Activated CD8-positive, alpha-beta memory T cell treated with anti-CD3 and anti-CD28 coated beads, Interleukin-2, amount 50 U/mL, for 24 hours (primary cell): ENCODE measurements at regions not wholly inside any gene's neighbourhood (a gene's known extent, or its start where the extent isn't known, plus 50 kb on each side); places are given as distances from the start of the nearest gene placed in this dataset.
"Not testable (repeated sequence)": the region's sequence is repeated elsewhere in the genome, so short reads cannot be mapped to it uniquely, and the experiment has no call there.

Source experiments
- DNase-seq: peaks from one replicate; pipeline ENCODE4 v3.0.0-alpha.2; 2020; ENCODE audit errors: extremely low read depth

- no peak for DNase-seq
These were observed 232.8 kb downstream of the TRIML1 start for GRCh38 chr4:188372058-188372457.

GRCh38 chr4:188372829-188373228 lies 233.6 kb downstream of the TRIML1 start:
- no peak for DNase-seq

GRCh38 chr4:188374871-188375270 lies 235.6 kb downstream of the TRIML1 start:
- DNase-seq = no peak

- no peak for DNase-seq
These were observed 238.6 kb downstream of the TRIML1 start for GRCh38 chr4:188377816-188378215.

- DNase-seq = no peak
These were observed 243.9 kb downstream of the TRIML1 start for GRCh38 chr4:188383180-188383579.

- no peak for DNase-seq
These were observed 248.0 kb downstream of the TRIML1 start for GRCh38 chr4:188387179-188387791.

GRCh38 chr4:188391349-188391748 lies 252.1 kb downstream of the TRIML1 start:
- DNase-seq = not testable (repeated sequence)

- no peak for DNase-seq
These were observed 256.8 kb downstream of the TRIML1 start for GRCh38 chr4:188396037-188396436.

- DNase-seq = no peak
These were observed 260.6 kb downstream of the TRIML1 start for GRCh38 chr4:188399834-188400233.

GRCh38 chr4:188400451-188400850 lies 261.2 kb downstream of the TRIML1 start:
- DNase-seq = no peak

GRCh38 chr4:188403272-188403671 lies 264.0 kb downstream of the TRIML1 start:
- no peak for DNase-seq

- DNase-seq = not testable (repeated sequence)
These were observed 266.0 kb downstream of the TRIML1 start for GRCh38 chr4:188405071-188405835.

- DNase-seq = no peak
These were observed 269.2 kb downstream of the TRIML1 start for GRCh38 chr4:188408244-188409030.

- DNase-seq = no peak
These were observed 270.6 kb downstream of the TRIML1 start for GRCh38 chr4:188409851-188410250.

GRCh38 chr4:188411805-188412204 lies 272.6 kb downstream of the TRIML1 start:
- DNase-seq = no peak

- no peak for DNase-seq
These were observed 273.3 kb downstream of the TRIML1 start for GRCh38 chr4:188412499-188412898.

GRCh38 chr4:188414441-188414840 lies 275.2 kb downstream of the TRIML1 start:
- DNase-seq = no peak

GRCh38 chr4:188417181-188417580 lies 277.9 kb downstream of the TRIML1 start:
- no peak for DNase-seq

GRCh38 chr4:188423039-188423438 lies 283.8 kb downstream of the TRIML1 start:
- no peak for DNase-seq

GRCh38 chr4:188428935-188429334 lies 289.7 kb downstream of the TRIML1 start:
- DNase-seq = no peak

GRCh38 chr4:188429965-188430364 lies 290.7 kb downstream of the TRIML1 start:
- no peak for DNase-seq

- DNase-seq = no peak
These were observed 291.1 kb downstream of the TRIML1 start for GRCh38 chr4:188430384-188430783.

- no peak for DNase-seq
These were observed 293.1 kb downstream of the TRIML1 start for GRCh38 chr4:188432328-188432727.
